ENCODE measurements at regions not wholly inside any gene's neighbourhood (a gene's known extent, or its start where the extent isn't known, plus 50 kb on each side); places are given as distances from the start of the nearest gene placed in this dataset.

DNA sequence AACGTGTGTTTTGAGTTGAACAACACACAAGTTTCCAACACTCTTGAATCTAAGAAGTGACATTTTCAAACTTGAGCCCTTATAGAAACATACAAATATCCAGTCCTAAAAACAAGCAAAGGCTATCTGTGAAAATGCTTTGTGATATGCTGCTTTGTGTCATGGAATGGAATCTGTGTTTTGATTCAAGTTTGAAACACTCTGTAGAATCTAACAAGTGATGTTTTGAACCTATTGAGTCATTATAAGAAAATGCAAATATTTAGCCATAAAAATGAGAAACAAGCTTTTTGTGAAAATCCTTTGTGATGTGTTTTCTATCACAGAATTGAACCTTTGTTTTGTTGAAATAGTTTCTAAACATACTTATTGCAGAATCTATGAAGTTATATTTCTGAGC, 105.7 kb upstream of the VPREB1 start:
- H3K36me3 ChIP-seq (replicated peaks), result no peaks in the 10 kb centered on the region
- no peak overlapping the region for H3K27ac ChIP-seq
- TF ChIP-seq, protein P1, sequence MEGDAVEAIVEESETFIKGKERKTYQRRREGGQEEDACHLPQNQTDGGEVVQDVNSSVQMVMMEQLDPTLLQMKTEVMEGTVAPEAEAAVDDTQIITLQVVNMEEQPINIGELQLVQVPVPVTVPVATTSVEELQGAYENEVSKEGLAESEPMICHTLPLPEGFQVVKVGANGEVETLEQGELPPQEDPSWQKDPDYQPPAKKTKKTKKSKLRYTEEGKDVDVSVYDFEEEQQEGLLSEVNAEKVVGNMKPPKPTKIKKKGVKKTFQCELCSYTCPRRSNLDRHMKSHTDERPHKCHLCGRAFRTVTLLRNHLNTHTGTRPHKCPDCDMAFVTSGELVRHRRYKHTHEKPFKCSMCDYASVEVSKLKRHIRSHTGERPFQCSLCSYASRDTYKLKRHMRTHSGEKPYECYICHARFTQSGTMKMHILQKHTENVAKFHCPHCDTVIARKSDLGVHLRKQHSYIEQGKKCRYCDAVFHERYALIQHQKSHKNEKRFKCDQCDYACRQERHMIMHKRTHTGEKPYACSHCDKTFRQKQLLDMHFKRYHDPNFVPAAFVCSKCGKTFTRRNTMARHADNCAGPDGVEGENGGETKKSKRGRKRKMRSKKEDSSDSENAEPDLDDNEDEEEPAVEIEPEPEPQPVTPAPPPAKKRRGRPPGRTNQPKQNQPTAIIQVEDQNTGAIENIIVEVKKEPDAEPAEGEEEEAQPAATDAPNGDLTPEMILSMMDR (IDR thresholded peaks at IDR 0.05; ENCODE audit: low read depth, low read length, missing control alignments), result no peak
- in situ Hi-C loops (cut with HindIII; ENCODE audit: low pct_ligation_motif_present, low sequenced_read_pairs), result no loop called here
- no peak for DNase-seq
- peaks cover 52% of the 10 kb centered on the region for H3K27me3 ChIP-seq (replicated peaks)
- no peak overlapping the region for H3K4me3 ChIP-seq (ENCODE audit: low read depth, low read length)

DNA sequence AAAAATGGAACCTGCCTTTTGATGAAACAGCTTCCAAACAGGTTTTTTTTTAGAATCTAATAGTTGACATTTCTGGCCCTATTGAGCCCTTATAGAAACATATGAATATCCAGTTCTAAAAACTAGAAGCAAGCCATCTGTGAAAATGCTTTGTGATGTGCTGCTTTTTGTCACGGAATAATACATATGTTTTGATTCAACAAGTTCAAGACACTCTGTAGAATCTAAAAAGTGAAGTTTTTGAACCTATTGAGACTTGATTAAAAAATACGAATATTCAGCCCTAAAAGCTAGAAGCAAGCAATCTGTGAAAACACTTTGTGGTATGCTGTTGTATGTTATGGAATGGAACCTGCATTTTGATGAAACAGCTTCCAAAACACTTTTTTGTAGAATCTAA, 106.7 kb upstream of the VPREB1 start:
- no peak for DNase-seq
- TF ChIP-seq, protein P1 (IDR thresholded peaks at IDR 0.05; ENCODE audit: low read depth, low read length, missing control alignments), result no peak
- in situ Hi-C loops (cut with HindIII; ENCODE audit: low pct_ligation_motif_present, low sequenced_read_pairs), result no loop called here
- Histone ChIP-seq H3K27ac (no peak overlapping the region), H3K27me3 (replicated peaks) (peaks cover 53% of the 10 kb centered on the region), H3K4me3 (ENCODE audit: low read depth, low read length) (no peak overlapping the region), H3K36me3 (replicated peaks) (no peaks in the 10 kb centered on the region)

DNA sequence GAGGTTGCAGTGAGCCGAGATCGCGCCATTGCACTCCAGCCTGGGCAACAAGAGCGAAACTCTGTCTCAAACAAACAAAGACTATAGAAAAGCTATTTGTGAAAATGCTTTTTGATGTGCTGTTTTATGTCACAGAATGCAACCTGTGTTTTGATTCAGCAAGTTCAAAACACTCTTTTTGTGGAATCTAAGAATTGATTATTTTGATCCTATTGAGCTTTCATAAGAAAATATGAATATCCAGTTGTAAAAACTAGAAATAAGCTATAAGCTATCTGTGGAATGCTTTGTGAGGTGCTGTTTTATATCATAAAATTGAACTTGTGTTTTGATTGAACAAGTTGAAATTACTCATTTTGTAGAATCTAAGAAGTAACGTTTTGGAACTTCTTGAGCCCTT, 110.7 kb upstream of the VPREB1 start:
- TF ChIP-seq, protein P1 (IDR thresholded peaks at IDR 0.05; ENCODE audit: low read depth, low read length, missing control alignments), result no peak
- DNase-seq, result no peak
- in situ Hi-C loops (cut with HindIII; ENCODE audit: low pct_ligation_motif_present, low sequenced_read_pairs), result no loop called here
- Histone ChIP-seq H3K4me3 (ENCODE audit: low read depth, low read length) (no peak overlapping the region), H3K27me3 (replicated peaks) (peaks cover 22% of the 10 kb centered on the region), H3K36me3 (replicated peaks) (no peaks in the 10 kb centered on the region), H3K27ac (no peak overlapping the region)

DNA sequence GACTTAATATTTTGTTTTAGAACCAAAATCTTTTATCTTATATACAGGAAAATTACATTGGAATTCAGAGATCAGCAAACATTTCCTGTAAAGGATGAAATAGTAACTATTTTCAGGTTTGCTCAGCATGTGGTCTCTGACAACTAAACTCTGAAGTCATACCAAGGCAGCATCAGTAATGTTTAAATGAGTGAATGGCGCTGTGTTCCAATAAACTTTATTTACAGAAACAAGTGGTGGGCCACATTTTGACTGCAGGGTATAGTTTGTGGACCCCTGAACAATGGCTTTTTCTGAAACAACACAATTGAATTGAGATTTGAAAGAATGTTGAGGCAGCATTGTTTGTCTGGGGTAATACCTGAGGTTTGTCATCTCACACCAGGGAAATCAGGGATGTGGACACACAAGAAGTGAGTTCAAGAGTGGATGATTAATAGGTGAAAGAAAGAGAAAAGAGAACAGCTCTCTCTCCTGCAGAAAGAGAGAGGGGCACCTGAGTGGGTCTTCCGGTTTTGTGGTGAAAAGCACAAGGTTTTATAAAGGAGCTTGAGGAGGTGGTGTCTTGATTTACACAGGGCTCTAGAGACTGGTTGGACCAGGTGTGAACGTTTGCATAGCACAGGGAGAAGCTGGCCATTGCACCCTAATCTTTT, 113.5 kb upstream of the VPREB1 start:
- peaks cover 3% of the 10 kb centered on the region for H3K27me3 ChIP-seq (replicated peaks)
- DNase-seq, result no peak
- no peaks in the 10 kb centered on the region for H3K36me3 ChIP-seq (replicated peaks)
- H3K27ac ChIP-seq, result no peak overlapping the region
- TF ChIP-seq, protein P1 (IDR thresholded peaks at IDR 0.05; ENCODE audit: low read depth, low read length, missing control alignments), result no peak
- in situ Hi-C loops (cut with HindIII; ENCODE audit: low pct_ligation_motif_present, low sequenced_read_pairs), result no loop called here
- H3K4me3 ChIP-seq (ENCODE audit: low read depth, low read length), result no peak overlapping the region

DNA sequence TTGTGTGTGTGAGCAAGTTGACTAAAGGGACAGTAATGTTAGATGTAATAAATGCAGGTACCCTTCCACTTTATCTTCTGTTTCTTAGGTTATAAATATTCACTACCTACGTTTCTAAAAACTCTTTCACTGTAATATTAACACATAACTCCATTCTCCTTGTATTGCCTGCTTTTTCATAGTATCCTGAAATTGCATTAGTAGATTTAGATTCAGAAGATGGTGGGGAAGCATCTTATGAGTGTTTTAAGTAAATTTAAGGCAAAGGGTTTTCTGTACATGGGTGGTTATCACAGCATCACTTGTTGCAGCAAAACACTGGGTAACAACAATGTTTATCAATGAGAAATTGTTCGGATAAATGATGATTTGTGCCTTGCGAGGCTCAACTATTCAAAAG, 115.2 kb upstream of the VPREB1 start:
- no peak for DNase-seq
- Histone ChIP-seq H3K4me3 (ENCODE audit: low read depth, low read length) (no peak overlapping the region), H3K27ac (no peak overlapping the region), H3K27me3 (replicated peaks) (peaks cover 3% of the 10 kb centered on the region), H3K36me3 (replicated peaks) (no peaks in the 10 kb centered on the region)
- in situ Hi-C loops (cut with HindIII; ENCODE audit: low pct_ligation_motif_present, low sequenced_read_pairs), result no loop called here
- TF ChIP-seq, protein P1 (IDR thresholded peaks at IDR 0.05; ENCODE audit: low read depth, low read length, missing control alignments), result no peak

DNA sequence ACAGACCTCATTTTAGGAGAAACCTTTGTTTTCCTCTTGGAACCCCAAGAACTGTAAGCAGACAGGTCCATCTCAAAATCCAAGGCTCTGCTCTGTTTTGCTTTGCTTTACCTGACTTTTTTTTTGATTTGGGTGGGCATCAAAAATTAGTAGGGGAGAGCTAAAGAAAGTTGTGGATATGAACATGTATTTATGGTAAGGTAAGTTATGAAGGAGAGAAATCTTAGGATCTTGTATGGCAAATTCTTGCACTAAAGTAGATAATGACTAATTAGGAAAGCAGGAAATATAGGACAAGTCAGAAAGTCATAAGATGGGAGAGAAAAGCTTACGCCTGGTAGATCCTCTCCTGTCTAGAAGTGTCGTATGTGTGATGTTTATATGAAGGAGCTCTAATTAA, 116.1 kb upstream of the VPREB1 start:
- H3K36me3 ChIP-seq (replicated peaks), result no peaks in the 10 kb centered on the region
- no peak overlapping the region for H3K27ac ChIP-seq
- in situ Hi-C loops (cut with HindIII; ENCODE audit: low pct_ligation_motif_present, low sequenced_read_pairs), result no loop called here
- peaks cover 3% of the 10 kb centered on the region for H3K27me3 ChIP-seq (replicated peaks)
- no peak overlapping the region for H3K4me3 ChIP-seq (ENCODE audit: low read depth, low read length)
- DNase-seq, result no peak
- TF ChIP-seq, protein P1 (IDR thresholded peaks at IDR 0.05; ENCODE audit: low read depth, low read length, missing control alignments), result no peak

All from brain microvascular endothelial cell (primary cell).